Ammon's horn (tissue), 1 donor: ENCODE measurements at regions not wholly inside any gene's neighbourhood (a gene's known extent, or its start where the extent isn't known, plus 50 kb on each side); places are given as distances from the start of the nearest gene placed in this dataset.

Experiments
- DNase-seq: peaks from one replicate; pipeline ENCODE4 v3.0.0-alpha.2; 2016; ENCODE audit warnings: low spot score

DNA sequence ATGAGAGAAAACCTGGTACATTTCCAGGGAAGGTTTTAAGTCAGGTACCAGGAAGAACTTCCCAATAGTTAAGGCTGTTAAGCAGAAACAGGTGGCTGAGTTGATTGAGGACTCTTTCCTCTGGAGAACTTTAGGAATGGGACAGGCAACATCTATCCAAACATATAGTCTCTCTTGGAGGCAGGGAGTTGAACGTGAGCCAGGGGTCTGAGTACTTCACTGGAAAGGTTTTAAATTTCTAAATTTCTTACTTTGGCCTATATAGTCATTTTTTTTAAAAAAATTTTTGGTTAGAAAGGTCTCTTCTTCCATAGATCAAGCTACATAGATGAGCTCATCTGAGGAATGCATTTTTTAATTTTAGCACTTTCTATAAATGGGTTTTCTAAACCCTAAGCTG is 261.4 kb upstream of the TCF4 start:
- DNase-seq: no peak

DNA sequence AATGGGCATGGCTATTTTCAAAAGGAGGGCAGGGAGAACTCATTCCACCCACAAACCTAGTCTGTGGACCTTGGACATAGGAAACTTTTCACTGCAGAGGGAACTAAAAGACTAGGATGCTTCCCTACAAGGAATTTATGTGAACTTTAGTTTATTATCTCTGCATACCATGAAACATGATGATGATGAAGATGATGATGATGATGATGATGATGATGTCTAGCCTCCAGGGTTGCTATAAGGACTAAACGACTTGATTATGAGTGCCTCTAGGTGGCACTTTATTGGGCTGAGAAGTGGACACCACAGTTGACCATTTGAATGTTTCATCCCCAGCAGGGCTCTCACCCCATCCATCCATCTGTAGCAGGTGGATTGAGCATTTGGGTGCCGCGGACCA is 260.0 kb upstream of the TCF4 start:
- DNase-seq: no peak

DNA sequence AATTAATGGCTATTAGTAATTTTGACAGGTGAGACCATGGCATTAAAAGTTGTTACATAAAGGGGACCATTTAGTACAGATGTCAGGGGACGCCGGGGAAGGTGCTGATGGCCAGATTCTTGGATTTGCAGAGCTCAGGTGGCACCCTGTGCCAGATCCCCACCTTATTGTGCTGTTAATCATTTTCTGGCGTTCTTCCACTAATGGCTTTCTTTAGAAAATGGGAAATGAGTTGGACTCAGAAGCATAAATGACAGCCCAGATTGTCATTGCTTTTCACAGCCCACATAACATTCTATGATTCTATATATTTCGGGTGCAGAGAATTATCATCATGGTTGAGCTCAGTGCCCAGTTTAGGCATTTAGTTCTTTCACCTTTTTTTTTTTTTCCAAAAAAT is 257.2 kb upstream of the TCF4 start:
- DNase-seq: no peak

DNA sequence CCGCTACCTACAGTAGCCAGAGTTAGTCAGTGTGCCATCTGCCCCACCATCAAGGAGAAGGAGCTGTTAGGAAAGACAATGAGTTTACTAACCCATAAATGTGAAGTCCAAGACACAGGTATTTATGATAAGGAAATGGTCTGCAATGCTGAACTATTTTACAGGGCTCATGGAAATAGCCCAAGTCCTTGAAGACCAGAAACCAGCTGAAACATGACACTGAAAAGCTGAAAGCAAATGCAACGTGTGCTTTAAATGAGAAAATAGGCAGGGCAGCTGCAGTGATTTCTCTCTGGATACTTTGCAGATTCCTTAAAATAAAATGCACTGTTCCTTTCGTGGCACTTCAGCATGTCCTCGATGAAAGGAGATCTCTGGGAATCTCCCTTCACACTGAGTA is 256.4 kb upstream of the TCF4 start:
- DNase-seq: no peak

DNA sequence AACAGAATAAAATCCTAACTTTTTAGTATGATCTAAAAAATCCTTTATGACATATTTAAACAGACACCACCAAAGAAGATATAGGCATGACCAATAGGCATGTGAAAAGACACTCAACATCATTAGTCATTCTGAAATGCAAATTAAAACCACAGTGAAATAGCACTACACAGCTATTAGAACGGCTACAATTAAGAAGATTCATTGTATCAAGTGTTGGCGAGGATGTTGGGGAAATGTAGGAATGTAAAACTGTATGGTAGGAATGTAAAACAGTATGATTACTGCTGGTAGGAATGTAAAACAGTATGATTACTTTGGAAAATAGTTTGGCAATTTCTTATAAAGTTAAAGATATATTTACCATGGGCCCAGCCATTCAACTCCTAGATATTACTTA is 253.3 kb upstream of the TCF4 start:
- no peak for DNase-seq

DNA sequence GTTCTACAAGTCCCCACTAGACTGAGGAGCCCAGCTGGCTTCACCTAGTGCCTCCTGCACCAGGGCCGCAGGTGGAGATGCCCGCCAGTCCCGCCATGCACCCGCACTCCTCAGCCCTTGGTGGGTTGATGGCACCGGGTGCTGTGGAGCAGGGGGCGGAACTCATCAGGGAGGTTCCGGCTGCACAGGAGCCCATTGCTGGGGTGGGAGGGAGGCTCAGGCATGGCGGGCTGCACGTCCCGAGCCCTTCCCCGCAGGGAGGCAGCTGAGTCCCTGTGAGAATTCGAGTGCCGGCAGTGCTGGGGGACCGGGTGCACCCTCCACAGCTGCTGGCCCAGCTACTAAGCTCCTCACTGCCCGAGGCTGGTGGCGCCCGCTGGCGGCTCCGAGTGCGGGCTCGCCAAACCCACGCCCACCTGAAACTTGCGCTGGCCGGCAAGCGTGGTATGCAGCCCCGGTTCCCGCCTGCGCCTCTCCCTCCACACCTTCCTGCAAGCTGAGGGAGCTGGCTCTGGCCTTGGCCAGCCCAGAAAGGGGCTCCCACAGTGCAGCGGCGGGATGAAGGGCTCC is 252.7 kb upstream of the TCF4 start:
- no peak for DNase-seq

DNA sequence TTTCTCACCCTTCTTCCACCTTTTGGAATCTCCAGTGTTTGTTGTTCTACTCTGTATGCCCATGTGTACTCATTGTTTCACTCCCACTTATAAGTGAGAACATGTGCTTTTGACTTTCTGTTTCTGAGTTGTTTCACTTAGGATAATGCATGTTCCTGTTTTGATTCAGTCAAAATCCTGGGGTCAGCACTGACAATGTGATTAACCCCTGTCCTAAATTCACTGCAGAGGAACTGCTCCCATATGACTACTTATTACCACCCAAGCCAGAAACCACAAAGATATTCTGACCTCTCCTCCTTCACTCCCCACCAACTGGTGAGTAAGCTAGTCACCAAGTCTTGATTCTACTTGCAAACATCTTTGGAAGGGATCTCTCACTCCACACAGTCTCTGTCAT is 251.4 kb upstream of the TCF4 start:
- DNase-seq: no peak

DNA sequence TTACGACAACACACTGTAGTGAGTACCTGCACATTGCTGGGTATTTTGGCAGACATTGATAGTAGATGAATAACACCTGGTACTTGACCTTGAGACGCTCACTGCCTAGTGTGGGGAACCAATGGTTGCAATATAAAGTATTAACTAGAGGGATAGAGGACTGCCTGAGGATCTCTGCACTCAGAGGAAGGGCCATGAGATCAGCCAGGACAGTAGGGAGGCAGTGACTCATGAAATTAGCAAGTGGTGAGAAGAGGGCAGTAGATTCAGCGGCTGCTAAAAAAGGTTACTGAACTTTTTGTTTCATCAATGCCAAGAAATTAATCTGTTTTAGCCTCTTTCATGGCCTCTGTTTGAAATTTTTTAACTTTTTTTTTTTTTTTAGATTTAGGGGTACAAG is 250.8 kb upstream of the TCF4 start:
- no peak for DNase-seq

DNA sequence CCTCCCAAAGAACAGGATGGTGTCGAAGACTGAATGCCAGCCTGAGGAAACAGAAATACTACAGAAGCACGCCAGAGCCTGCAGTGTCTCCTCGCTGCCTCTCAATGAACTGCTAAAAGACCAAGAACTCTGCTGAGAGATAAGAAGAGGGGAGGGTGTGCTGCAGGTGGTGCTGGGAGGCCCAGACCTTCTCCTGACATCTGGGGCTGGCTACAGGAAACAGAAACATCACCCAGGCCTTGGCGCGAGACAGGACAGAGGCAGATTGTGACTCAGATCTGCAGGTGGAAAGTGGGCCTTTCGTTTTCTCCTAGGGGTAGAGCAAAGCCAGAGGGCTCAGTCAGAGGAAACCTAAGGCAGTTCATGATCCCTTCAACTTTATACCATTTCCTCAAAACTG is 250.3 kb upstream of the TCF4 start:
- DNase-seq: no peak

DNA sequence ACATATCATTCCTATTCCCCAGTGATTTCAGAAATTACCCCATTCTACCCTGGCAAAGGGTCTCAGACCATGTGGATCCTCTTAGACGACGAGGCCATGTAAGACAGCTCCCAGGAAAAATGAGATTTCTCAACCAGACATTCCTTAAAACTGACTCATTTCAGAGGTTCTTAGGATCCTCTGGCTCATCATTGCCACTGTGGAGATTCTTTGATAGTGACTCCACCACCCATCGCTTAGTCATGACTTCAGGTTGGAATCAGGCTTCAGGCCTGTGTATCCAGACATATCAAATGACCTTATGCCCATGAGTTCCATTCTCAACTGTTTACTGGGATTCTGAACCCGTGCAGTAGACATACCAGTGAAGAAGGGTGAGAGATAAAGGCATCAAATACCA is 245.6 kb upstream of the TCF4 start:
- no peak for DNase-seq

DNA sequence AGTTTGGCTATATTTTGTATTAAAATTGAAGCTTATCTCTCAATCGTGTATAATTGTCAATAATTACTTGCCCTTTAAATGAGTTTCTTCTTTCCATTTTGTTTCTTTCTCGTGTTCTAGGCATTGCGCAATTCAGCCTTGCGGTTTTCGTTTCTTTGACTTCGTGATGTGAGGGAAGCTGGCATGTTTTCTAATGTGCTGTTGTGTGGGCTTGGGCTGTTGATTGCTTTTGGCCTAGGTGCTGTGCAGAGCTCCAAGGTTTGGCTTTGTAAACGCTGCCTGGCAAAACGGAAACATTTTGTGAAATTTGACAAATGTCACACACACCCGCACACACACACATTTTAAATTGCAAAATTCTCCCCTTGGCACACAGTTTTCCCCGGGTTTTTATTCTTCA is 242.6 kb upstream of the TCF4 start:
- DNase-seq: peak; percentile 34

DNA sequence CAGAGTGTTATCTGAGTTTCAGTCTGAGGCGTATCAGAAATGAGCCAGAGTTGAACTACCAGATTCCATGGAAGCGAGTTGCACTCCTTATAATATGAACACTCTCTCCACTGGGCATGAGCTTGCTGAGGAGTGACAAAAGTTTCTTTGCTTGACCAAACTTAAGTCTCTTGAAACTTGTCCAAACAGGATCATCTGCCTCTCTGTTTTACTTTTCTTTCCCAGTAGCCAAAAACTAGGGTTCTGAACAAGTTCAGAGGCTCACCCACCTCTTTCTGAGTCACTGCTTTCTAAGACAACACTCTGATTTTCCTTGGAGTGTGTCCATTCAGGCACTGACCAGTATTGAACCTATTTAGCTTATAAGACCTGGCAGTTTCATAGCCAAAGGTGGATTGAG is 233.2 kb upstream of the TCF4 start:
- DNase-seq: no peak

DNA sequence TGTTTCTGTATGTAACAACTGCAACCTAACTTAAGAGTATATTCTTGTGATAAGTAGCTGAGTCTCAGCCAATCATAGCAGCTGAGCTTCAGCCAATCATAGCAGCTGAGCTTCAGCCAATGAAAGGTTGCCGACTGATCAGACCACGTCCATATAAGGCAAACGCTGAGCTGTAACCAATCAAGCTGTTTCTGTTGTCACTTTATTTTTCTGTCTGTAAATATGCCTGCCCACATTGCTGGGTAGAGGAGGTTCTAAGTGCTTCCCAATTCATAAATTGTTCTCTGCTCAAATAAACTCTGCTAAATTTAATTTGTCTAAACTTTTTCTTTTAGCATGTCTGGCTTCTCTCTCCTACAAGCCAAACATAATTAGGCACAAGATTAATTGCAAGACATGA is 231.5 kb upstream of the TCF4 start:
- DNase-seq: no peak

DNA sequence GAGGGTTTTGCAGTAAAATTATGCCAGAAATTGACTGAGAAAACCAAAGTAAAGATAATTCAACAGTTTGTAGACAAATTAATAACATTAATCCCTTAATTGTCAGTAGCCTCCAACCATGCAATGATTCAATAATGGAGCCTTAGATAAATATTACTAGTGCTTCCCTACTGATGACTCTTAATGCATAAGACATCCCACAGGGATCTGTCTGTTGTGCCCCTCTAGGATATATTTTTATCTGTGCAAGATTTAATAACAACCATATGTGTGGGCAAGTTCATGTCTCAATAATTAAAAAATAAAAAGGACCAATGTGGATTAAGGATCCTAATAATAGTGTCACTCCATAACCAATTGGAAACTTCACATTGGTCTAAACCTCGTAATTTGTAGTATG is 230.3 kb upstream of the TCF4 start:
- no peak for DNase-seq

DNA sequence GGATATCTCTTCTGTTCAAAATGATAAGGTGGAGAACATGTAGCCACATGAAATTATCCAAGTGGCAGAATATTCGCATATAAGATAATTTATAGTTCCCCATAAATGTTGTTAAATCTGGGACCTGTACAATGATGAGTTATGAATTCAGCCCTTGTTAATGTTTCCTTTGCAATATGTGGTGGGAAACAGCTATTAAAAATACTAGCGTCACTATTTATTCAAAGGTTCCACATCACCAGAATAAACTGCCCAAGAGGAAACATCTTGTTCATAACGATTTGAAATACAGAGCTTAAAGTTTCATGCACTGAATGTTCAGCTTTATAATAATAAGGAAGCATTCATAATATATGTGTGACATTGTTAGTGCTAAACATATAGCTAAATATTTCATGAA is 223.9 kb upstream of the TCF4 start:
- no peak for DNase-seq

DNA sequence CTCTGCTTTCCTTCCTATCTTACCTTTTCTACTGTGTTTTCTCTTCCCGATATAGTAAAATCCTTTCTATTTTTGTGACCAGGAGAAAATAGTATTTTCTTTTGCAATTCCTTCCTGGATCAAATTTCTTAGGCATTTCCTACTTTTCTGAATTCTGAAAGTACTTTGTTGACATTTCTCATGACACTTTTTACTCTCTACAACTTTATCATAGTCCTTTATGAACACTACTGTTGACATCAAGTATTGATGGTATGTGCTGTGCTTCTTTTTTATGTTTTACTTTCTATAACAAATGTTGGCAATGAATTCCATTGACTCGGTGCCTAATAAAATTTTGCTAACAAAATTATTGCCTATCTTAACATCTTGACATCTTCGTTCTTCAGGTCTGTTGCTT is 217.7 kb upstream of the TCF4 start:
- no peak for DNase-seq

DNA sequence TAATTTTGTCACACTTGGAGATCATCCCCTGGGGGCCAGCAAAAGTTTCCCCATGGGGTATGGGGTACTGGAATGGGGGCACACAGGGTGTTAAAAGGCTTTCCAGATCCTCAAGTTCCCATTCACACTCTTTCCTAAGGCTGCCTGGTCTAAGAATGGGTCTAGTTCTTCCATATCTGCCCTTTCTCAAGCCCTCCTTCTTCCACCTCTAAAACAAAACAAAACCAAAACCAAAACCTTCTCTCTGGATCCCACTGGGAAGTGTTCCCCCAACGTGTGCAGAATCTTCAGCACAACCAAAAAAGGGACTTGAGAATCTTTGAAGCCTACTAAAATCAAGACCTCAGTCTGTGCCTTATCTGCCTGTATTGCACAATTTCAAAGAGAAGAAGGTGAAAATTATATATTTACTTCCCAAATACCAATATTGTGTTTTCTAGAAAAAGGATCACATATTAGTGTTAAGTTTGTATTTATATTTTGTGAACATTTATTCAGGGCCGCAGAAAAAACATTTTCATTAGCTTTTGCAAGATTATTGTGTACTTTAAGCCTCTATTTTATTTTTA is 207.2 kb upstream of the TCF4 start:
- no peak for DNase-seq

DNA sequence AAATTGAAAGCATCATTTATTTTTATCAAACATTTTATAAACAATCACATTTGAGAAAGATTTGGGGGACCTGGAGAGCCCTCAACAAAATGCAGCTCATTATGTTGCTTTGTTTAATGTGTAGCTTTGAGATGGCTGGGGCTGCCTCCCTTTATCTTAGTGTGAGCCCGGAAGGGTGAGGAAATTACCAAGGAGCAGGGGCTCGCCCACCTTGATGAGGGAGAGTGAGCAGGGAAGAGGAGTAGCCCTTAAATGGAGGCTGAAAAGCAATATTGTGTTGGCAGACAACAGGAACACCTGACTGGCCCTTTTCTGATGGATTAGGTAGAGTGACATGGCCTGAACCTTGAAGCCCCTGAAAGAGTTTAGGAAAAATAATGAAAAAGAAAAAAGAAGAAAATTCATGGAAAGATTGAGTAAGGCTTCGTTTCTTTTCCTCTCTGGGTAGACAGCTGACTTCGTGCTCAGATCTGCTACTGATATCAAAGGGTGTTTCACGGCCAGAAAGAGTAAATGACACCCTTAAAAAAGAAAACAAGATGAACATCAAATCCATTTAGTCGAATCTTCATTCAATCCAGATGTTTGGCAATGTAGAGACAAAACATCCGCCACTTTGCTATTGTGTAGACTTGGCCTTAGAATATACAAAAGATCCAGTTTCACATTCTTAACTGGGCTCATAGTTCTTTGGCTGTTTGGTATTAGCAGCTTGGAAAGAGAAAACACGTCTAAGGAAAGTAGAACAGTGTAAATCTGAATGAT is 206.5 kb upstream of the TCF4 start:
- DNase-seq: no peak

DNA sequence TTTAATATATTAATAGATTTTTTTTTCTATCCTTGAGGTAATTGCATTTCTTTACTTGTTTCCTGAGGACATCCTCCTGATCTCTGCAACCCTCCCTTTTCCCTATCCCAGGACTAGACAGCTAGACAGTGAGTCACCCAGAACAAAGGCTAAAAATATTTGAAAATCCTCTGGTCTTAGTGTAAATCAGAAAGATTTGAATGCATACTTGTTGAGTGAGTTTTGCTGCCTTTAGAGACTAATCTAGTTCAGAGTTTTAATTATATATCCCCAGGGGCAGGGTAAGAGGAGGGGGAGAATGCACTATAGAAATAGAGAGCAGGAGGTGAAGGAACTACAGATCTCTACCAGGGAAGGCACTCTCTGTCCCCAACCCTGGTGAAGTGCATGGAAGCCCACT is 202.3 kb upstream of the TCF4 start:
- no peak for DNase-seq

DNA sequence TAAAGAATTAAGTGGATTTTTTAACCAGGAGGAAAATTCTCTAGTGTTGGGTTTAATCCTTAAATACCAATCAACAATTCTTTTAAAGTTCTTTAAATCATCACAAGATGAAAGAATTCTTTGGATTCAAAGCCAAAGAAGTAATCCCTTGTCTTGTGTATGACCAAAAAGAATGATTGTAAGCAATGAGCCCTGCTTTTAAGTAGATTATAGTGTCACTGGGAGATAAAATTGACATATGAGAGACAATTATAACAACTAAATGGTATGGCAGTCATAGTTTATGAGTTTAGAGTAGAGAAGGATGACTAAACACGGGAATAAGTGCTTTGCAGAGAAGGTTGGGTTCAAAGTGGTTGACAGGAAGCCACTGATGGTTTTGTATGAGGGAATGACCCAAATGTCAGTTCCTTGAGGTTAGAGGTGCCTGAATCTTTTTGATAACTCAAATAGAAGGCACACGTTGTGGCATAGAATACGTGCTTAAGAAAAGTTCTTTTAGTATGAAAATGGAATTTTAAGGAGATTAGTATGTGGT is 199.6 kb upstream of the TCF4 start:
- DNase-seq: no peak

DNA sequence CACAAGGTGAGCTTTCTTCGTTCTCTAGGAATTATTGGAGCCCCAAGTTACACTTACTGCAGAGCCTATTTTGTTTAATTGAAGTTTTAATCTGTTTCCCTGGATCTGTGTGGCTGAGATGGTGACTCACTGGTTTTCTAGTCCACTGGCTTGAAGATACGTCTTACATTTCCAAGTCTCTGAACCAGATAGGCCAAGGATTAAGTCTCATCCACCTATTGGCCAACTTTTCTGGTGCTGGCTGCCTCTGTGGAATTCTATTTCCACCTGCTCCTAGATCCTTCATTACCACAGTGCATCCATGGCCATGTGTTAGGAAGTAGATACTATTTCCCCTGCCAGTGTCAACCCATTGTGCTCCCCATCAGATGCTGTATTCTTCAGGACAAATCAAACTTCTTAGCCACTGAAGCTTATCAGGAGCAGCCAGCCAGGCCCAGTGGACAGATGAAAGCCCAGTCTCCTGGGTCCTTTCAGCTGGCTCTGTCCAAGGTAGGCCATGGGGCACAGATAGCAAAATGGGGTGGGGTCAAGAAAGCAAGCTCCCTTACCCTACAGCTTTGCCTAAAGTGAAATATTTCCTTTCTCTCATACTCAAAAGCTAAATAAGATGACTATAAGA is 198.8 kb upstream of the TCF4 start:
- no peak for DNase-seq

DNA sequence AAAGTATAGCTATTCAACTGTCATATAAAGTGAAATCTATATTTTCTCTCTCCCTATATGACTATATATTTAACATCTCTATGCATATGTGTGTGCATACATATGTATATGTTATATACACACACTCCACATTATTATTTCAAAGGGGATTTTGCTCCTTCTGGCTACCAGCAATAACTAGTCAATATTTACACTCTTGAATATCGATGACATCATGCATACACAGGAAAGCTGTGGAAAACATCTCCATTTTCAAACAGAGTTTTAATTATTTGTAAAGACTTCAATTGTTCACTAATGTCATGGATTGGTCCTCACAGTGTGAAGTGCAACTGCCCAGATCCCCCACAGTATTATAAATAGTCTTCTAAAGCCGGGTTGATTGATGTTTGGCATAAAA is 195.9 kb upstream of the TCF4 start:
- DNase-seq: no peak

DNA sequence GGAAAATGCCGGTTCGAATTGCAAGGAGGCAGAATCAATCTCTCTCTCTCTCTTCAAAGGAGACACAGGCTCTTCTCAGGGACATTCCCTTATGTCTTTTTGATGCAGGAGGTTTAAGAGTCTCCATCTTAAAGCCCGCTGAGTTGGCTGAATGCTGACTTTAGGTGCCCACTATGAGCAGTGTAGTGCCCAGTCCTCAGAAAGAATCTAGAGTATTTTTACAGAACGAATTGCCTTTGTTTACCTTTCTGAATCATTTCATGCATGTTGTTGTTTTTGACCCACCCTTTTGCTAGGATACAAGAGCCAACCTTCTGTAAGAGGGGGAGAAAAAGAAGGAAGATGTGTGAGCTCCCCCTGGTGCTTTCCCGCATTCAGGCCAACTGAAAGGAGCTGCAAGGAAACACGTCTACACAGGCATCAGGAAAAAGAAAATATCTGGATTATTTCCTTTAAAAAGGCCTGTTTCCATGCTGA is 193.5 kb upstream of the TCF4 start:
- peak; percentile 86 for DNase-seq
